Lung (tissue), 11 donors: ENCODE measurements at regions not wholly inside any gene's neighbourhood (a gene's known extent, or its start where the extent isn't known, plus 50 kb on each side); places are given as distances from the start of the nearest gene placed in this dataset.

Source experiments
- ATAC-seq: fragments of 200-7000 bp; cut with Tn5 transposase; one replicate; pipeline ENCODE4 v1.9.1; 2020; ENCODE audit warnings: moderate number of reproducible peaks; ENCODE audit not compliant: insufficient read depth, low FRiP score
- DNase-seq, 3 donors: peaks; one replicate each; pipeline ENCODE4 v3.0.0-alpha.2; 2013 to 2017
- H3K27ac ChIP-seq, 2 donors: one replicate each; pipeline ENCODE4 v1.5.1; 2013; ENCODE audit warnings: mild to moderate bottlenecking in 2 of 2, moderate library complexity in 2 of 2, control low read depth in 1 of 2, inconsistent platforms in 1 of 2, low read depth in 1 of 2, low read length in 1 of 2
- H3K27me3 ChIP-seq, 3 donors: one replicate each; pipeline ENCODE4 v1.5.1; 2013; ENCODE audit warnings: low read length in 2 of 3; ENCODE audit not compliant: control insufficient read depth in 3 of 3, insufficient read depth in 3 of 3
- H3K36me3 ChIP-seq, 4 donors: one replicate each; pipeline ENCODE4 v1.5.1; 2013; ENCODE audit warnings: low read length in 4 of 4, mild to moderate bottlenecking in 1 of 4, moderate library complexity in 1 of 4; ENCODE audit not compliant: control insufficient read depth in 4 of 4, insufficient read depth in 4 of 4
- H3K4me1 ChIP-seq, 5 donors: one replicate each; pipeline ENCODE4 v1.5.1; 2013; ENCODE audit warnings: low read length in 5 of 5, mild to moderate bottlenecking in 2 of 5, moderate library complexity in 1 of 5; ENCODE audit not compliant: control insufficient read depth in 5 of 5, insufficient read depth in 5 of 5
- H3K4me3 ChIP-seq: one replicate; pipeline ENCODE4 v1.5.1; 2013; ENCODE audit warnings: mild to moderate bottlenecking, control low read depth, moderate library complexity
- H3K9ac ChIP-seq, 2 donors: one replicate each; pipeline ENCODE4 v1.5.1; 2013; ENCODE audit warnings: low read length in 2 of 2, control low read depth in 1 of 2; ENCODE audit not compliant: insufficient read depth in 1 of 2
- H3K9me3 ChIP-seq, 4 donors: one replicate each; pipeline ENCODE4 v1.5.1; 2013; ENCODE audit warnings: low read length in 3 of 4, mild to moderate bottlenecking in 1 of 4, moderate library complexity in 1 of 4; ENCODE audit not compliant: control insufficient read depth in 4 of 4, insufficient read depth in 3 of 4
- WGBS, 2 donors: extraction: QIAGEN DNeasy Blood & Tissue Kit; methylation state at CpG; one replicate each; pipeline ENCODE4 v1.1.7; 2013; 5-methylcytosine and 5-hydroxymethylcytosine counted together
- TF ChIP-seq, protein P1 (sequence below): IDR thresholded peaks from 2 replicates; pipeline ENCODE4 v1.5.1; 2012; ENCODE audit warnings: mild to moderate bottlenecking; ENCODE audit errors: control extremely low read depth, extremely low read depth
- donor health status: control.
- donor health status: control.
- donor health status: Bipolar disorder and iron deficiency.
- donor health status: healthy.
- donor health status: DM: yes; HTN: yes; CAD: no.

DNA sequence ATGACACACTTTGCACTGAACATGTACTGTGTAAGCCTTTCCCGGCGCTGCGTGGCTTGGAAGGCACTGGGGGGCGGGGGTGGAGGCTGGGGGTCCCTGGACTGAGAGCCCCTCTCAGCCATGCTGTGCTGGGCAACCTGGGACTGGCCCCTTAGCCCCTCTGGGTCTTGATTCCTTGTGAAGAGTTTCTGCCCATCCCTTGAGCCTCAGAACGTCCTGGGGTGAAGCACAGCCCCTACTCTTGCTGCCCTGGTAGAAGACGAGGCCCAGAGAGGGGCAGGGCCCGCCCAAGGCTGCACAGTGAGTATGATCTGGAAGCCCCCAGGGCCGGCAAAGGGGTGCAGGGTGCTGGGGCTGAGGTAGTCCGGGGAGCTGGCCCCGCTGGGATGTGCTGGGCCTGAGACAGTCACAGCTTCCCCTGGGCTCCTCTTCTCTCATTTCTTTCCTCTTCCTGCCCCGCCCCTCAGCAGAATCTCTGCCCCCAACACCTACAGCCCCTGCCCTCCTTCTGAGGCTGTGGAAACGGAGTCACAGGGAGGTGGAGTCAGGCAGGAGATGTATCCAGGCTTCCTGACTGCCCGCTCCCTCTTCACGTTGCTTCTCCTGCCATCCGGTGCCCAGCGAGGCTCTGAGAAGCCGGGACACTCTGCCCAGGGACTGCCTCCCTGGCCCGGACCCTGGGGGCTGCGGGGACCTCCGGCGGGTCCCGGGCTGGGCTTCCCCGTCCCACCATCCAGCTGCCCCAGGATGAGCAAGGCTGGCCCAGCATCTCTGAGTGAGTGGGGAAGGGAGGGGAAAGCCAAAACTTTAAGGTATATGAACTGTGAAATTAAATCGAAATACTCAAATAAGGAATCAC, 60.5 kb downstream of the UNCX start:
- Histone ChIP-seq H3K4me3 (no peak overlapping the region), H3K9ac (no peak overlapping the region), H3K27ac (no peak overlapping the region), H3K4me1 (peaks cover 0 to 36% (median 0%) of the 10 kb centered on the region in 5 donors), H3K36me3 (no peaks in the 10 kb centered on the region), H3K9me3 (peaks cover 0 to 3% (median 0%) of the 10 kb centered on the region in 4 donors), H3K27me3 (peaks cover 5 to 39% (median 20%) of the 10 kb centered on the region in 3 donors)
- DNase-seq (no peak), ATAC-seq (no peak)
- TF ChIP-seq, protein P1, sequence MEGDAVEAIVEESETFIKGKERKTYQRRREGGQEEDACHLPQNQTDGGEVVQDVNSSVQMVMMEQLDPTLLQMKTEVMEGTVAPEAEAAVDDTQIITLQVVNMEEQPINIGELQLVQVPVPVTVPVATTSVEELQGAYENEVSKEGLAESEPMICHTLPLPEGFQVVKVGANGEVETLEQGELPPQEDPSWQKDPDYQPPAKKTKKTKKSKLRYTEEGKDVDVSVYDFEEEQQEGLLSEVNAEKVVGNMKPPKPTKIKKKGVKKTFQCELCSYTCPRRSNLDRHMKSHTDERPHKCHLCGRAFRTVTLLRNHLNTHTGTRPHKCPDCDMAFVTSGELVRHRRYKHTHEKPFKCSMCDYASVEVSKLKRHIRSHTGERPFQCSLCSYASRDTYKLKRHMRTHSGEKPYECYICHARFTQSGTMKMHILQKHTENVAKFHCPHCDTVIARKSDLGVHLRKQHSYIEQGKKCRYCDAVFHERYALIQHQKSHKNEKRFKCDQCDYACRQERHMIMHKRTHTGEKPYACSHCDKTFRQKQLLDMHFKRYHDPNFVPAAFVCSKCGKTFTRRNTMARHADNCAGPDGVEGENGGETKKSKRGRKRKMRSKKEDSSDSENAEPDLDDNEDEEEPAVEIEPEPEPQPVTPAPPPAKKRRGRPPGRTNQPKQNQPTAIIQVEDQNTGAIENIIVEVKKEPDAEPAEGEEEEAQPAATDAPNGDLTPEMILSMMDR: no peak
- WGBS, 2 donors: 53 to 58% methylated on average over 24 of the region's 24 CpGs

DNA sequence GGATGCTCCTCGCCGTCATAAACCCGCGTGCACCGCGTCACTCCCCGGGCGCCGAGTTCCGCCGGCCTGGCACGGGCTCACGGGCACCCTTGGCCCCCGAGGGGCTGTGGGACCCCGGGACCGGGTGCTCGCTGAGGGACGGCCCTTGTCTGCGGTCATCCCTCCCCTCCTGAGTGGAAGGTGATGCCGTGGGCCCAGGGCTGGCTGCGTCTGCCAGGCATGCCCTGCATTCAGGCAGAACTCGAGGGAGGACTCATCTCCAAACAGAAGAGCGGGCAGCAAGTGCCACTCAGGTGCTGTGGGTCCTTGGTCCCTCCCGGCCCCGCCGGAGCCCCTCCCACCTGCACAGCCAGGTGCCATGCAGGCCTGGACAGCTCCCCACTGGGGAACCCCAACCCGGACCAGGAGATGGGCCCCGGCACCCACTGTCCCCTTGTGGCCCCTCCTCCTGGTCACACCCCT, 61.3 kb downstream of the UNCX start:
- 80 to 86% methylated on average over 28 of the region's 28 CpGs for WGBS, 2 donors
- peaks cover 5 to 45% (median 20%) of the 10 kb centered on the region in 3 donors for H3K27me3 ChIP-seq
- DNase-seq: no peak

DNA sequence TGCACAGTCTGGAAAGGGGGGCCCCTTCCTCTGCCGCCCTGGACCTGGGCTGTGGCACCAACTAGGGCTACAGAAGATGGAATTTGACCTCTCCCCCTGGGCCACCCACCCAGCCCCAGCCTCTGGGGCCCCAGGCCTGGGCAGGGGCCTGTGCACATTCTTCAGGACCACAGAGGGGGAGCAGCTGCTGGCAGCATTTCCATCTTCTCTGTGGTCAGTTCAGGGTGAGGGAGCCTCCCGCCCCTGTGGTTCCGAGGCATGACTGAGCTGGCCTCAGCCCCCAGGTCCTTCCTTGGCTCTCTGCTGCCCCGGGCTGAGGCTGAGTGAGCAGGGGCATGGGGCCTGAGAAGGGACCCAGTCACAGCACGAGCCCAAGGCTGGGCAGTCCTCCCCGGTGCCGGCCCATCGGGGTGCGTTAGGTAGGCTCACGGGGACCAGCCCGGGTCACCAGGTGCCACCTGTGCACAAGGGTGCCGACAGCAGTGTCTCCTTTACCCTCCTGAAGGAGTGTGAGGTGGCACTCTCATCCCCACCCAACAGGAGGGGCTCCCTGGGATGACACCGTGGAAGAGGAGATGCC, 63.2 kb downstream of the UNCX start:
- Histone ChIP-seq H3K27ac (no peak overlapping the region), H3K27me3 (peaks cover 2 to 44% (median 20%) of the 10 kb centered on the region in 3 donors), H3K9ac (no peak overlapping the region), H3K36me3 (no peaks in the 10 kb centered on the region), H3K4me3 (no peak overlapping the region), H3K4me1 (peaks cover 0 to 13% (median 0%) of the 10 kb centered on the region in 5 donors), H3K9me3 (peaks cover 0 to 6% (median 0%) of the 10 kb centered on the region in 4 donors)
- TF ChIP-seq, protein P1: no peak
- DNase-seq: no peak
- ATAC-seq: no peak
- 82 to 87% methylated on average over 13 of the region's 13 CpGs for WGBS, 2 donors

More for the DNA sequence above, 61.3 kb downstream of the UNCX start:
- no peak for ATAC-seq
- Histone ChIP-seq H3K27ac (no peak overlapping the region), H3K9me3 (peaks cover 0 to 3% (median 0%) of the 10 kb centered on the region in 4 donors), H3K9ac (no peak overlapping the region), H3K4me3 (no peak overlapping the region), H3K36me3 (no peaks in the 10 kb centered on the region), H3K4me1 (peaks cover 0 to 32% (median 0%) of the 10 kb centered on the region in 5 donors)
- TF ChIP-seq, protein P1: no peak
